ENCODE measurements at regions not wholly inside any gene's neighbourhood (a gene's known extent, or its start where the extent isn't known, plus 50 kb on each side); places are given as distances from the start of the nearest gene placed in this dataset.

DNA sequence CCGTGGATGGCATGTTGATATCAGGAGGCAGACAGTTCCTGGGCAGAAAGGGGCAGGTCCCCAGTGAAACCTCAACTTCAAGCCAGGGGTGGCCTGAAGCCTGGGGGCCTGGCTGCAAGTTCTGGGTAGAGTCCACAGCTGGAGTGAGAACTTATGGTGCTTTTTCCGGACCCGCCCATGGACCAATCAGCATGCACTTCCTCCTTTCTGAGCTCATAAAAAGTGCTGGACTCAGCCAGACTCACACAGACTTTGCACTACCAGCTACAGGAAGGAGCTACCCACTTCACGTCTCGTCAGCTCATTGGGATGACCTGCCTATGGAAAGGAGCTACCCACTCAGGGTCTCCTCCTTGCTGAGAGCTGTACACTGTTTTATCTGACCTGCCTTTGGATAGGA, 183.1 kb upstream of the MC4R start:
- DNase-seq: no peak

DNA sequence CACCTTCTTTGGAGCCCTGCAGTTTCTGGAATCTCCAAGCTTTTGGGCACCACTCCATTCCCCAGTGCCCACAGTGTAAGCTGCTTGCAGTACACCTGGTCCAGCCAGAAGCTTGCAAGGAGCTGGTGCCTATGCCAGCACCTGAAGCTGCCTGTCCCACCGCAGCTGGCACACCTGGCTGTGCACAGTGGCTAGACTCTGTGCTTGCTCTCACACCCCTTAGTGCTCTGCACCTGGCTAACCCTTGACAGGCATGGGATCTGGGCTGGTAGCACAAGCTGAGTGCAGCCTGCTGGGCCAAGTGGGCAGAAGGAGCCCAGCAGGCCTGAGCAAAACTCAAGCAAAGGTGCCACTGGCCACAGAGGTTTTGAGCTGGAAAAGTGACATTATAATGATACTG, 183.8 kb upstream of the MC4R start:
- DNase-seq: no peak

DNA sequence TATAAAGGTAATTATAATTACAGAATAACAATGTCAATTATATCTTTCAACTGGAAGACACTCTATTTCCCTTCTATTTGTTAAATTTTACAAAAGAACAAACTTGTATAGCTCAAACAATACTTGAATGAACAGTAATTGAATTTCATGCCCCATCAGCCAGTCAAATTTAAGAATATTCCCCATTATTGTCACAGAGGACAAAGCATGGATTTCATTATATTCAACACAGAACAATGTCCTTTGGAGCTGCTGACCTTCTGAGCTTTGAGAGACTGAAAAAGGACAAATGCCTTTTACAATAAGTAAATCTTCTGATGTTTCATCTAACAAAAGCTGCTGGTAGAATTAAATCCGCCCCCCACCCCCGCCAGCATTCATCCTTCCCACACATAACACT, 187.5 kb upstream of the MC4R start:
- no peak for DNase-seq

DNA sequence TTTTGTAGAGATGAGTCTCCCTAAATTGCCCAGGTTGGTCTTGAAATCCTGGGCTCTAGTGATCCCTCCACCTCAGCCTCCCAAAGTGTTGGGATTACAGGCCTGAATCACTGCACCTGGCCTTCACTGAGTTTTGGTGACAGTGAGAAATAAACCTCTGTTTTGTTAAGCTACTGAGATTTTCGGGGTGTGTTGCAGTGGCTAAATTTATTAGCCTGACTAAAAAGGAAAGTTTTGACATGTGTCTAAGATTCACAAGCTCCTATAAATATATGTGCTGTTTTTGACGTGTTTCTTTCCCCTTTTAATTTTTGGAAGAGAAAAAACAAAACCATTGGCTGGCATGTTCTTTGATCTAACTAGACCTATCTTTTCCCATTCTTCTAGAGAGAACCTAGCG, 190.5 kb upstream of the MC4R start:
- DNase-seq: no peak

DNA sequence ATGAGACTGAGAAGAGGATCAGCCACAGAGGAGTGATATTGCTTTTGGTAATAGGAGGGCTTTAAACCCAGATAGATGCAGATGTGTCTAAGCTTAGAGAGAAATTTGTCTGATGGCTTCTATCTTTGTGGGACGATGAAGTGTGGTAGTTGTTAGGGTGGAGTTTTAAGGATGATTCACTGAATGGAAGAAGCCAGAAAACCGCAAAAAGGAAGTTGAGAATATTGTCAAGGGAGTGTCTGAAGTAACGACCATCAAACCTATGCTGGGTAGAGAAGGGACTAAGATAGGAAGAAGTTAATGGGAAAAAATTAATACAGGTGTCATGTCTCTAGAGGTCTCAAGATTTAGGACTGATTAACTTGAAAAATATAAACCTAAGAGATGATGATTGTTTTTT, 195.6 kb upstream of the MC4R start:
- DNase-seq: no peak

DNA sequence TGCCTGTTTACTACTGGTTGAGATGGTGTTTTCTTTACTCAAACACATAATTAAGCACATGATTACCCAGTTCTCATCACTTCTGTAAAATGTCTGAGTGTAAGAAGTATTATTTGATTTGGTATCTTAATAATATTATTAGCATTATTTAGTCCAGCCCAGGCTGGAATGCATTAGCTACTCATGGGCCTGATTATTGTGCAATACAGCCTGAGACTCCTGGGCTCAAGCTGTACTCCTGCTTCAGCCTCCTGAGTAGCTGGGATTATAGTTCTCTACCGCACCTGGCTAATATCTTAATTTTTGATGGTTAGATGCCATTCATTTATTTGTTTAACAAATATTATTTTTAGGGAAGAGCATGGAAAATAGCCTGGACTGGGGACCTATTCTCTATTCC, 197.6 kb upstream of the MC4R start:
- no peak for DNase-seq

DNA sequence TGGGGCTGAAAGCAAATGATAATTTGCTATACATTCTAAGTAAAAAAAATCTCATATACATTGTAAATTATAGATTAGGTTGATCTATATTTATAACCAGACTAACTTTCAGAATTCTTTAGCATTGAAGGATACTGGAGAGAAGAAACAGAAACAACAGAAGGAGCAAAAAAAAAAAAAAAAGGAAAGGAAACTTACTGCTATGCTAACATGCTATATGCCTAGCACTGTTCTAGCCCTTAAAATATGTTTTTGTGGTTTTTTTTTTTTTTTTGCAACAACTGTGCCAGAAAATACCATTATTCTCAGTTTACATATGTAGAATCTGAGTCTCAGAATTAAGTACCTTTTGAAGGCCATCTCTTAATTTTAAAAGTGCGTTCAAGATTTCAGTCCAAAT, 204.9 kb upstream of the MC4R start:
- DNase-seq: no peak

DNA sequence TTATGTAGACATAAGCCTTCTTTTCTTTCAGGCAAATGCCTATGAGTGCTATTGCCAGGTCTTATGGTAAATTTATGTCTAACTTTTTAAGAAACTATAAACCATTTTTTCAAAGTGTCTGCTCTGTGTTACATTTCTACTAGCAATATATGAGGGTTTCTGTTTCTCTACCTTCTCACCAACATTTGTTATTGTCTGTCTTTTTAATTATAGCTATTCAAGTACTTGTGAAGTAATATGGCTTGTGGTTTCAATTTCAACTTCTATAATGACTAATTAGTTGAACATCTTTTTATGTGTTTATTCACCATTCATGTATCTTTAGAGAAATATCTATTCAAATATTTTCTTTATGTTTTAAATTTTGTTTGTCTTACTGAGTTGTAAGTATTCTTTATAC, 213.1 kb upstream of the MC4R start:
- DNase-seq: no peak

DNA sequence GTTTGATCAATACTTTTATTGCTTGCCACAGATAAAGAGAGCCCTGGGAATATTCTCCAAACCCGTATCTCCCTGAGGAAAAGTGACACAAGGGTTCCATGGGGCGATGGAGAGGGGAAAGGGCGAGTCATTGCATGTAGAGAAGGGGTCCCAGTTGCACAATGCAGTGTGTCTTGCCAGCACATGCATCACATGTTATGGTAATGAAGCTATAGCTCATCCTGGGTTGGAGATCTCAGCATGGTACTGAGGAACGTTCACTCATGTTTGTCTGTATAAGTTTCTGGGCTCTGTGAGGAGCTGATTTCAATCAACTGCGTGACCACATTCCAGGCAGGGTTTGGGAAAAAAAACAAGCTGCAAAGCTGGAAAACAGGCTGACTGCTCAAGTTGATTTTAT, 220.7 kb upstream of the MC4R start:
- no peak for DNase-seq

DNA sequence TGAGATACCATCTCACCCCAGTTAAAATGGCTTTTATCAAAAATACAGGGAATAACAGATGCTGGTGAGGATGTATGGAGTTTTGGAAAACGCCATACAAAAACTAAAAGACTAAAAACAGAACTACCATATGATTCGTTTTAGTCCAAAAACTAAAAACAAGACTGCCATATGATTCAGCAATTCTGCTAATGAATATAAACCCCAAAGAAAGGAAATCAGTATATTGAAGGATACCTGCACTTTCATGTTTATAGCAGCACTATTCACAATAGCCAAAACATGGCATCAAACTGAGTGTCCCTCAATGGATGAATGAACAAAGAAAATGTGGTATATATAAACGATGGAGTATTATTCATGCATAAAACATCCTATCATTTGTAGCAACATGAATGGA, 224.4 kb upstream of the MC4R start:
- DNase-seq: no peak

DNA sequence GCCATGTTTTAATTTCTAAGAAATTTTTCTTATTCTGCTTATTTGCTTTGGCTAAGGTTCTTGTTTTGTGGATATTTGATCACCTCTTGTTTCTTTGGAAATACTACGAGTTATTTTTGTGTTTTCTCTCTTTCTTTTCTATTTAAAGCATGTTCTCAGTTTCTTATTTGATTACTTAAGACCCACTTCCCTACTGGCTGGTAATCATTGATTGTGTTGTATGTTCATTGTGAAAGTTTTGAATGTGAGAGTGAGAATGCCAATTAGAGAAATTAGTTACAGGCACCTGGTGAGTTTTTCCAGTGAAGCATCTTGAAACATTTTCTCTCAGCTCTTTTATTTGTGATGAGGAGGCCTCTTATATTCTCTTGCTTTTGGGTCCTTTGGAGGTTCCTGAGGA, 226.7 kb upstream of the MC4R start:
- no peak for DNase-seq

DNA sequence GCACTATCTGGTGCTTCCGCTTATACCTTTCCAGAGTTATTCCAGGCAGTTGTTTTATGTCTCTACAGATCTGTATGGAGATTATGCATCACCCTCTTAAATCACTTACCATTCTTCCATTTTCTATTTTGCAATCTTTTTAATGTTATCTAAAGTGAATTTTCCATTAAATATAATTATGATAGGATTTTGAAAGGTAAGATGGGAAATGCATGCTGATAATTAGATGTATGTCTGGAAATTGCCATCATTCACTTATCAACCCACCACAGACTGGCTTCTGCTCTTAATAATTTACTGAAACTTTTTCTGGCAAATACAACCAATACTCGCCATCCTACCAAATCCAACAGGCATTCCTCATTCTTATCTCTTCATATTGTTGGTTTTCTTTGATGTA, 227.4 kb upstream of the MC4R start:
- no peak for DNase-seq

DNA sequence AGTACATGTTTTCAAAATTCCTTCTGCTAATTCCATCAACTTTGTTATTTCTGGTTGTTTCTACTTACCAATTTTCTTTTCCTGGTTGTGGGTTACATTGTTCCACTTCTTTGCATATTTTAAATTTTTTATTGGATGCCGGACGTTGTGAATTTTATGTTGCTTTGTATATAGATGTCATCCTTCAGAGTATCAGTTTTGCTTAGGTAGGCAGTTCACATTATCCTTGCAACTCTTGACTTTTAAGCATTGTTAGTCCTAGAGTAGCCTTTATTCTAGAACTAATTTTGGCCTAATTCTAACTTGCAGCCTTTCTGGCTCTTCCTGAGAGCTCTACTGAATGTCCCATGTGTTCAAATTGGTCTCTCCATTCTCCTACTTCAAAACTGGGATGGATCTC, 228.7 kb upstream of the MC4R start:
- DNase-seq: no peak

DNA sequence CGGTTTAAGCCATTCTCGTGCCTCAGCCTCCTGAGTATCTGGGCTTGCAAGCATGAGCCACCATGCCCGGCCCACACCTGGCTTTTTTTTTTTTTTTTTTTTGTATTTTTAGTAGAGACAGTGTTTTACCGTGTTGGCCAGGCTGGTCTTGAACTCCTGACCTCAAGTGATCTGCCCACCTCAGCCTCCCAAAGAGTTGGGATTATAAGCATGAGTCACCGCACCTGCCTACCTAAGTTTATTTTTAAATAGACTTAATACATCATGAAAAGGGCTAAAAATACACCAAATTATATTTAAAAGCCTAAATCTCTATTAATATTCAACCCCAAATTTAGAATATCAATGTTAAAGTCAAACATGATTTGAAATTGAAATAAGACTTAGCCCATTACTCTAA, 250.8 kb upstream of the MC4R start:
- no peak for DNase-seq

DNA sequence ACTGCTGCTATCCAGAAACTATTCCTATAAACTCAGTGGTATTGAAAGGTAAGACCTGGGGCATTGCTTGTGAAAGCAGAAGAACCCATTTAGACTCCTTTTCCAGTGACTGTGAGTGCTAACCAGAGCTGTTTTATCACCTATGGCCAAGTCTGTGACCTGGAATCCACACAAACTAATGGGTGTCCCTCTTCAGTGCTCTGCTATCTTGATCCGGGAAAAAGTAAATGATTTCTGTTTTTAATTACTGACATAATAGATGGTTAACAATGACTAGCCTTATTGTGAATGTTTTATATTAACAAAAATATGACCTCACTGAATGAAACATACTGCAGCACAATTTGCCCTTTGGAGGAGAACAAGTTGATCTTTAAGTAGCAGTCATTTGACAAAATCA, 251.6 kb upstream of the MC4R start:
- DNase-seq: no peak

DNA sequence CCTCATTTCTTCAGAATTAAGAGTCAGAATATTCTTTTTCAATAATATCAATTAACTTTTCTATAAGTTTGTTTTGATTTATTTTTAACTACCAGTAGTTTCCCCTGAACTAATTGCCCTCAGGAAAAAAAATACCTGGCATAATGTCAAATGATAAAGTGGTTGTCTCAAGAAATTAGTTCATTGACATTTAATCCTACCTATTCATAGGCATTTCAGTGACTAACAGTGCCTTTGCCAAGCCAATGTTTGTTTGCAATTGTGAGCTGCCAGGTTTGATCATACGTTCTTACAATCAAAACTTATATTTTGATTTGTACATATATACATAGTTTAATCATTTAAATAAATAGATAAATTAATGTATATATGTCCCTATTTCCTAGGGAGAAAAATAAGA, 267.3 kb upstream of the MC4R start:
- no peak for DNase-seq

DNA sequence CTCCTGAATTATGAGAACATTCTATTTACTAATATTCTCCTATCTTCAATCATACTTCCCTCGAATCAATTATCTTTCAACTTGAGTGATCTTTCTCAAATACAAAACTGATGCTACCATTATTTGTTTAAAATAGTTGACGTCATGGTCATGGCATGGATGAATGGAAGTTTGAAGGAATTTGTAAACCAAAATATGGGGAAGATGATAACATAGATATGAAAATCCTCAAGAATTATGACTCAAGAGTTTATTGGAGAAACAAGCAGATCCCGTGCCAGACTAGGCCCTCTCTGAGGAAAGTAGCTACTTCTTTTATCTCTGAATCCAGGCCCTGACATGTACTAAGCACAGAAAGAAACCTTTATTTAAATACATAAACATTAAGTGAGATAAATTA, 270.4 kb upstream of the MC4R start:
- DNase-seq: no peak

DNA sequence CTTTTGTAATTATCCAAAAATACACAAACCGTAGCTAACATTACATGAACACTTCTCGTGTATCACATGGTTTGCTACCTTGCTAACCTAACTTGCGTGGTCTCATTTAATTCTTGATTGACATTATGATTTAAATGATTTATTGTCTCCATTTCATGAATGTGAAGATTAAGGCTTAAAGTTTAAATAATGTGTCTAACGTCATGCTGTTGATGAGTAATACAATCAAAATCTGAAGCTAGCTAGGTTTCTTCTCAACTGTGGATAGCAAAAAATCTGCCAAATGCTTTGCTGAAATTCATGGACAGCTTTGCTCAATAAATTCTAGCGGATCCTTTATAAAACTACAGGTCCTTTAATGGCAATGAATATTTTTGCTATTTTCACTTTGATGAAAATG, 274.1 kb upstream of the MC4R start:
- no peak for DNase-seq

DNA sequence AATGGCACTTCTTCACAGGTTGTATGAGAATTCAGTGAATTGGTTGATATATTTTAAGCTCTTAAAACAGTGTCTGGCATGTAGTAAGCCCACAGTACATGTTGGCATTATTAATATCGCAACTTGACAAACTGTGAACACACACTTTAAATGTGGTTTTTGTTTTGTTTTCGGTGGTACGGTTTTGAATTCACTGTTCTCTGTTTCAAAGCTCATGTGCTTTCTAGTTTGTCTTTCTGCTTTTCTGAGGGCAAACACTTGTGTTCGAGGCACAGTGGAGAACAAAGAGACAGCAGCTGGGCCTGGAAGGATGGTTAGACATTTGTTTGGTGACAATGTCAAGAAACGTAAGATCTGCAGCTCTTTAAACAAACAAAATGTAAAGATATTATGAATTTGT, 276.5 kb upstream of the MC4R start:
- no peak for DNase-seq

DNA sequence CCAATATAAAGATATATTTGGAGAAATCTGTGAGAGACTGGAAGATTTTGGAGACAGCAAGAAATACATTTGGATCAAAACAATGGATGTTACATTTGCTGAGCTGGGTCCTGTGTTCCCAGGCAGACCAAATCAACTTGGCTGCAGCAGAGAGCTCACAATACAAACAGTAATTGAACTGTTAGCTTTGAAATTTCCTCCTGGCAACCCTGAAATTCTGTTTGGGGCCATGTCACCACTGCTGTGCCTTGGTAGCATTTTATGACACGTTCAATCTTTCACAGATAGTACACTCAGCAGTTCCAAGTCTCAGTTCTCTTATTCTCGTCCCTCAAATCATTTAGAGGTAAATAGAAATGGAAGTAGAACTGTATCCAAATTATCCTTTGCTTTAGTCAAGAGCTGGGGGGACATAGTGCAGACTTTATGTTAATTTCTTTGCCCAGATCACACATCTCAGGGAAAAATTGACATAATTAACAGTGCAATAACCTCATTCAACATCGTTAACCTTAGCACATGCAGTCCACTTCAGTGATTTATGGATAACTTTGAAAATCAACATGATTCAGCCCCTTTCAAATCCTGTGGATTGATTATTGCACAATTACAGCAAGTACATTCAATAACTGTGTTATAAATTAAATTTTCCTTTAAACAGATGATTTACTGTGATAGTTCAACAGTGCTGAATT, 277.4 kb upstream of the MC4R start:
- no peak for DNase-seq

DNA sequence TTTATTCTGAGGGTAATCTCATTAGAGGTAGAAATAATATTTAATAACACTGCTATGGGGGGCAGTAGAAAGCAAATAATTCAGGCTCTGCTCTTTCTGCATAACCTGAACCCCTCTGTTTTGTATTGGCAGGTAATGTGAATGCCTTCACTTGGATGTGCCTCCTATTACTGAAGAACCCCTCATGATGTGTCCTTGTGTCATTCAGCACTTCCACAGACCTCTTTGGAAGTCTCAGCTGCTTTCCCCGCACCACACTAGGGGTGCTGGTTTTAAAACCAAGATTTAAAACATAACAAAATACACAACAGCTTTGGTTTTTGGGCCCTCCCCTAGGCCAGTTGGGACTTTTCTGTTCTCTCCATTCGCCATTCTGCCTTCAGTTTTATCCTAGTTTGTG, 281.7 kb upstream of the MC4R start:
- DNase-seq: no peak

DNA sequence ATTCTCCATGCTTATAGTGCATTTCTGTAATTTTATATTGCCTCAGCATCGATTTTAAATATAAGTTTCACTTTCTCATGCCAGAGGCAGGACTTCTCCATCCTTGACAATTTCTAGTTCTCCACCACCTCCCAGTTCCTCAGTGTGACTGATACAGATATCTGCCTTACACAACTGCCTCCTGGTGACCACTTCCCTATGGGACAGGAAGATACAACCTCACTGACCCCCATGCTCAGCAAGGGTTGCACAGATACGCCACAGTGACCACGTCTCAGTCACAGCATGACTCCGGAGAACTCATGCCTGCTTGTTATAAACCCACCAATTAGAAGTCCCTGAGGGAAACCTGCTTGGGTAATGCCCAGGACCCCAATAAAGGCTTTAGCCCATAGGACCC, 284.0 kb upstream of the MC4R start:
- no peak for DNase-seq

DNA sequence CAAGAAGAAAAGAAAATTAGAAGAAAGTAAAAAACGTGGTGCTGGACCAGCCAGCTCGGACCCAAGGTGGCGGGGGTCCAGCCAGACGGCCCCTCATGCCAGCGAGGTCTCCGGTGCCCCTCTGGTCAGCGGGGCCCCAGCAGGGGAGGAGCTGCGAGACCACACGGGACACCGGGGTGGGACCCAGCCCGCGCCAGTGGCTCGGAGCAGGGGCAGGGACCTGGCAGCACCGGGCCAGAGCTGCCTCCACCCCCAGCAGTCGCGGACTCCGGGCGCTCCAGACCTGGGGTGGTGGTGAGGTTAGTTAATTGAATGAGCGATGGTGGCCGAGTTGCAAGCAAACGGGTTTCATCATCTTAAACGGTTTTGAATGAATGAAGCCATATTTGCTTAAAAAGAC, 289.9 kb upstream of the MC4R start:
- no peak for DNase-seq

DNA sequence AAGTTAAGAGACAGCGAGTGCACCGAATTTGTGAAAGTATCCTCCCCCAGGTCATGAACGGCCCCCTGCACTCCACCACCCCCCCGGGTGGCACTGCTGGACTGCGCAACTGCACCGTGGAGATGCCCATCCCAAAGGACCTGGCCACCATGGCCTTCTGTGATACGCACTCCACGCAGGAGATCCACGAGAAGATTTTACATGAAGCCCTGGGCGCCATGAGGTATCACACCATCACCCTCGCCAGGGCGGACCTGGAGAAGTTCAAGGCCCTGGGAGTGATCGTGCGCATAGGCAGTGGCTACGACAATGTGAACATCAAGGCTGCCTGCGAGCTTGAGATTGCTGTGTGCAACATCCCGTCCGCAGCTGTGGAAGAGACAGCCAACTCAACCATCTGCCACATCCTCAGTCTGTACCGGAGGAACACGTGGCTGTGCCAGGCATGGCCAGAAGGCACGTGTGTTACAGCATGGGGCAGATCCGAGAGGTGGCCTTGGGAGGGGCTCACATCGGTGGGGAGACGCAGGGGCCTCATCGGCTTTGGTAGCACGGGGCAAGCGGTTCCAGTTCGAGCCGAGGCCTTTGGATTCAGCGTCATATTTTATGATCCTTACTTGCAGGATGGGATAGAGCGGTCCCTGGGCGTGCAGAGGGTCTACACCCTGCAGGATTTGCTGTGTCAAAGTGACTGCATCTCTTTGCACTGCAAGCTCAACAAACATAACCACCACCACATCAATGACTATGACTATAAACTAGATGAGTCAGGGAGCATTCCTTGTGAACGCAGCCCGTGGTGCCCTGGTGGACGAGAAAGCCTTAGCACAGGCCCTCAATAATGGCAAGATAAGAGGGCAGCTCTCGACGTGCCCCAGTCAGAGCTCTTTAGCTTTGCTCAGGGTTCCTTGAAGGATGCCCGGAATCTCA, 290.8 kb upstream of the MC4R start:
- DNase-seq: no peak

DNA sequence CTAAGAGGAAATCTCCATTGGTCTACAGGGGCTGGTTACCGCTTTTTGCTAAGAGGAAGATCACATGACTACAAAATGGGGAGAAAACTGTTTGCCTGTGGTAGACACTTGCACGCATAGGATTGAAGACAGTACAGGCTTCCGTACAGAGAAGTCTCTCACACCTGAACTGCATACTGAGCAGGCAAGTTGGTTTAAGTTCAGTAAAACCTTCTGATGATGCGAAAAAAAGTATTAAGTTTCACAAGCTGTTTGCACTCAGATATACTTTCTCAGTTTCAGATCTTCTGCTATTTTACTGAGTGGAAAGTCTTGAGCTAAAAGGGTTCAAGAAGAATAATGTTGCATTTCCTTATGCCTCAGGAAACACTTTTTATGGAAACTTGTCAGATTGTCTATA, 292.2 kb upstream of the MC4R start:
- no peak for DNase-seq
